ENCODE measurements at regions not wholly inside any gene's neighbourhood (a gene's known extent, or its start where the extent isn't known, plus 50 kb on each side); places are given as distances from the start of the nearest gene placed in this dataset.

GRCh38 chr4:158315706-158316105 lies 105.4 kb downstream of the TMEM144 start:
- Histone ChIP-seq H3K4me1 (ENCODE audit: control insufficient read depth, insufficient read depth, low read length) (no peaks in the 10 kb centered on the region), H3K36me3 (ENCODE audit: control insufficient read depth, insufficient read depth, low read length) (no peaks in the 10 kb centered on the region), H3K9me3 (ENCODE audit: control insufficient read depth, insufficient read depth, low read depth, low read length) (no peaks in the 10 kb centered on the region), H3K4me3 (ENCODE audit: low read depth in 2 of 2, low read length in 2 of 2) (no peak overlapping the region), H3K27me3 (ENCODE audit: control insufficient read depth, insufficient read depth, low read length) (no peaks in the 10 kb centered on the region), H3K27ac (ENCODE audit: low read length) (no peak overlapping the region)
- in situ Hi-C loops (cut with HindIII; ENCODE audit: low pct_unique_long_range_greater_than_20kb, low sequenced_read_pairs) (no loop called here), intact Hi-C loops (cut with micrococcal nuclease; ENCODE audit: unreplicated experiment) (no loop called here)
- TF ChIP-seq REST (IDR thresholded peaks at IDR 0.05; ENCODE audit: insufficient read depth in 1 of 2, low read depth in 2 of 2, low read length in 1 of 2) (no peak), POLR2AphosphoS5 (IDR thresholded peaks at IDR 0.05; ENCODE audit: low read depth, low read length) (no peak), TCF7L2 (IDR thresholded peaks at IDR 0.05; ENCODE audit: low read depth, low read length) (no peak), SIN3A (IDR thresholded peaks at IDR 0.05; ENCODE audit: borderline replicate concordance, insufficient read depth, low read depth, low read length) (no peak), CTCF (IDR thresholded peaks at IDR 0.05) (no peak)
- BruUV-seq (replicated peaks) = no TSS peak
- DNase-seq (ENCODE audit: low read depth, low spot score) (no peak), ATAC-seq (no peak)
- POLR2A ChIA-PET = no interaction called here
- CTCF ChIA-PET = no interaction called here

GRCh38 chr4:158316264-158316663 lies 106.0 kb downstream of the TMEM144 start:
- CTCF ChIA-PET = no interaction called here
- Histone ChIP-seq H3K27ac (ENCODE audit: low read length) (no peak overlapping the region), H3K9me3 (ENCODE audit: control insufficient read depth, insufficient read depth, low read depth, low read length) (no peaks in the 10 kb centered on the region), H3K4me1 (ENCODE audit: control insufficient read depth, insufficient read depth, low read length) (no peaks in the 10 kb centered on the region), H3K36me3 (ENCODE audit: control insufficient read depth, insufficient read depth, low read length) (no peaks in the 10 kb centered on the region), H3K27me3 (ENCODE audit: control insufficient read depth, insufficient read depth, low read length) (no peaks in the 10 kb centered on the region), H3K4me3 (ENCODE audit: low read depth in 2 of 2, low read length in 2 of 2) (no peak overlapping the region)
- ATAC-seq (no peak), DNase-seq (ENCODE audit: low read depth, low spot score) (no peak)
- in situ Hi-C loops (cut with HindIII; ENCODE audit: low pct_unique_long_range_greater_than_20kb, low sequenced_read_pairs) = no loop called here
- no peak for TF ChIP-seq REST (IDR thresholded peaks at IDR 0.05; ENCODE audit: insufficient read depth in 1 of 2, low read depth in 2 of 2, low read length in 1 of 2)
- TF ChIP-seq POLR2AphosphoS5 (IDR thresholded peaks at IDR 0.05; ENCODE audit: low read depth, low read length) = no peak
- TF ChIP-seq SIN3A (IDR thresholded peaks at IDR 0.05; ENCODE audit: borderline replicate concordance, insufficient read depth, low read depth, low read length) = no peak
- no peak for TF ChIP-seq CTCF (IDR thresholded peaks at IDR 0.05)
- no peak for TF ChIP-seq TCF7L2 (IDR thresholded peaks at IDR 0.05; ENCODE audit: low read depth, low read length)
- POLR2A ChIA-PET = no interaction called here
- BruUV-seq (replicated peaks) = no TSS peak
- intact Hi-C loops (cut with micrococcal nuclease; ENCODE audit: unreplicated experiment) = no loop called here

All from Panc1 (cell line).